ENCODE measurements at regions not wholly inside any gene's neighbourhood (a gene's known extent, or its start where the extent isn't known, plus 50 kb on each side); places are given as distances from the start of the nearest gene placed in this dataset.

DNA sequence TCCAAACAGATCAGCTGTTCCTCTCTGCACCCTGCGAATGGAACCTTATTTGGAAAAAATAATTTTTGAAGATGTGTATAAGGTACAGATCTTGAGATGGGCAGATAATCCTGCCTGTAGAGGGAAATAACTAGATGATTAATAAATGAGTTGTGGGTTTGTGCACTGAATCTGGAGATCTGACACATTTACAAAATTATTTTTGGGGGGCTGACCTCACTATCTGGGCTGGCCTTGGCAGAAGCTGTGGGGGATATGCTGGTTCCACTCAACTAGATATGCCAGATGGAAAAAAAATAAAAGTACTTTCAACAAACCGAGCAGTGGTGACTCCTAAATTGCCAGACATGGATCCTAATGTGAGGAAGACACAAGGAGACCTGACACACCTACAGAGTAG lies 552.2 kb upstream of the AMELY start:
- no peak for TF ChIP-seq CTCF (IDR thresholded peaks at IDR 0.05)
- TF ChIP-seq EZH2 (IDR thresholded peaks at IDR 0.05; ENCODE audit: borderline replicate concordance, insufficient read depth, low read depth, low read length, poor library complexity, severe bottlenecking), result no peak

Data from B cell (primary cell).